ENCODE measurements at regions not wholly inside any gene's neighbourhood (a gene's known extent, or its start where the extent isn't known, plus 50 kb on each side); places are given as distances from the start of the nearest gene placed in this dataset.
"Not testable (repeated sequence)": the region's sequence is repeated elsewhere in the genome, so short reads cannot be mapped to it uniquely, and the experiment has no call there.

DNA sequence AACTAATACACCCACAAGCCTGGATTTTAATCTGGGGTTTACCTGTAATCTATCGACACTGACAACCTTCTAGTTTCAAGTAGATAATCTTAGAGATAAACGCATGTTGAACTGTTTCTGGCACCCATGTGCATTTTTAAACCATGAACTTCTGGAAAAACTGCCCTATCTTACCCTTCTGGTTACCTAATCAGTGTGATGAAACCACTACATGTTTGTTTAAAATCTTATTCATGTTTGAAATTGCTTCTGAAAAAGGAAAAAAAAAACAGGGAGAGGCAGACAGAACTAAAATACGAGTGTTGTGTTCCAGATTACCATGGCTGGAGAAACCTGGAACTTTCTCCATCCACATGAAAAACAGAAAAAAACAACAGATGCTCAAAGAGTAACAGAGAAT is 139.3 kb downstream of the MID1IP1 start:
- no peak for DNase-seq (ENCODE audit: low read depth)

- DNase-seq (ENCODE audit: low read depth), result no peak
These were observed 140.4 kb downstream of the MID1IP1 start for GRCh38 chrX:38941675-38942074.

DNA sequence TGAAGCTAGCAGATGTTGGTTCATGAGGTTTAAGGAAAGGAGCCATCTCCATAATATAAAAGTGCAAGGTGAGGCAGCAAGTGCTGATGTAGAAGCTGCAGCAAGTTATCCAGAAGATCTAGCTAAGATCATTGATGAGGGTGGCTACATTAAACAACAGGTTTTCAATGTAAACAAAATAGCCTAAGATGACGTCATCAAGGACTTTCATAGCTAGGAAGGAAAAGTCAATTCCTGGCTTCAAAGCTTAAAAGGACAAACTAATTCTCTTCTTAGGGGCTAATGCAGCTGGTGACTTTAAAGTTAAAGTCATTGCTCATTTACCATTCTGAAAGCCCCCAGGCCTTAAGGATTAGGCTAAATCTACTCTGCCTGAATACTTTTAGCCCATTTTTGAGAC is 141.9 kb downstream of the MID1IP1 start:
- no peak for DNase-seq (ENCODE audit: low read depth)

- DNase-seq (ENCODE audit: low read depth), result no peak
These were observed 146.8 kb downstream of the MID1IP1 start for GRCh38 chrX:38948046-38948445.

DNA sequence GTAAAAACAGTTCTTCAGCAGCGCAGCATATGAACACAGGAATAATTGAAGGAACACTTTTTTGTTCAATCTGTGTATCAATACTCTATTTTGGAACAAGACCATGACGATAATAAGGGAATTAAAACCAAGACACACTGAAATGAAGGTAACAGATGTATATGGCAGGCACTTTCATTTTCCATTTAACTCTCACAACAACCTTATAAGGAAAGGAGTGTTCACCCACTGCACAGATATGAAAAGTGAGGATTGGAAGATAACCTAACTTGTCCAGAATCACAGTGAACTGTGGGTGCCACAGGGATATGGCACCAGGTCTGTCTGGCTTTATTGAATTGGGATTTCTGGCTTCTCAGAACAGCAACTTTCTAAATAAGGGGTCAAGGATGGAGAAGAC is 153.3 kb downstream of the MID1IP1 start:
- no peak for DNase-seq (ENCODE audit: low read depth)

DNA sequence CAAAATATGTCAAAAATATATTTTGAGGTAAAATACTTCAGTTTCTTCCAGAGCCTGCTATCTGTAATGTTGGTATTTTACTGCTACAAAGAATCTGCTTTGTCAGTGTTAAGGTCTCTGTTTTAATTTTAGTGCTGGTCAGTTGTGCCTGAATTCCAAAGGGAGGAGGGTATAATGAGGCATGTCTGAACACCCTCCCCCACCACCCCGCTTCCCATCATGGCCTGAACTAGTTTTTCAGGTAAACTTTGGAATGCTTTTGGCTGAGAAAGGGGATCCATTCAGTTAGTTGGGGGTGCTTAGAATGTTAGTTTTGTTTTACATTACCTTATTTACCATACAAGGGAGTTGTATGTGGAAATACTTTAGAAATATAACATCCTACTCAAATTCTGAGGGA is 158.5 kb downstream of the MID1IP1 start:
- DNase-seq (ENCODE audit: low read depth), result no peak

DNA sequence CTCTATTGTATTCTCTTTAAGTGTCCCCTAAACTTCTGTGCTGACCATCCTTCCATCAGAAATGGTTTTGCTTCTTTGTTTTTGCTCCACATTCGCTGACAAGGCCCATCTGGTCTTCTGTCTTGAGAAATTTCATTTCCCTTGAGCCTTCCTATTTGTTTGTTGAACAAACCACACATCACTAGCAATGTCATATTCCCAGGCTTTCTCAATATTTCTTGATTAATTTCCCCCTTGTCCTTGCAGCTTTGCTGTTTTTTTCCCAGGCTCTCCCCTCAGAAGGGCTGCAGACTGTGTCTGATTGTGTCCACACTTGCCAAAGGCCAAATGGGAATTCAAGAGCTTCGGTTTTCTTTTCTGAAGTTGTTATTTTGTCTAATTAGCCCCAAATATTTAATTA is 158.9 kb downstream of the MID1IP1 start:
- DNase-seq (ENCODE audit: low read depth), result no peak

GRCh38 chrX:38961936-38962335 is 160.7 kb downstream of the MID1IP1 start:
- DNase-seq (ENCODE audit: low read depth), result no peak

DNA sequence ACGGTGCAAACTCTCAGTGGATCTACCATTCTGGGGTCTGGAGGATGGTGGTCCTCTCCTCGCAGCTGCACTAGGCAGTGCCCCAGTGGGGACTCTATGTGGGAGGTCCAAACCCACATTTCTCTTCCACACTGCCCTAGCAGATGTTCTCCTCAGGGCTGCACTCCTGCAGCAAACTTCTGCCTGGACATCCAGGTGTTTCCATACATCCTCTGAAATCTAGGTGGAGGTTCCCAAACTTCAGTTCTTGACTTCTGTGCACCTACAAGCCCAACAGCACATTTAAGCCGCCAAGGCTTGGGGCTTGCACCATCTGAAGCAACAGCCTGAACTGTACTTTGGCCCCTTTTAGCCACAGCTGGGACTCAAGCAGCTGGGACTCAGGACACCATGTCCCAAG is 162.0 kb downstream of the MID1IP1 start:
- not testable (repeated sequence) for DNase-seq (ENCODE audit: low read depth)

- DNase-seq (ENCODE audit: low read depth), result no peak
These were observed 164.6 kb downstream of the MID1IP1 start for GRCh38 chrX:38965888-38966287.

GRCh38 chrX:38968344-38969216 is 167.3 kb downstream of the MID1IP1 start:
- DNase-seq (ENCODE audit: low read depth), result no peak

DNA sequence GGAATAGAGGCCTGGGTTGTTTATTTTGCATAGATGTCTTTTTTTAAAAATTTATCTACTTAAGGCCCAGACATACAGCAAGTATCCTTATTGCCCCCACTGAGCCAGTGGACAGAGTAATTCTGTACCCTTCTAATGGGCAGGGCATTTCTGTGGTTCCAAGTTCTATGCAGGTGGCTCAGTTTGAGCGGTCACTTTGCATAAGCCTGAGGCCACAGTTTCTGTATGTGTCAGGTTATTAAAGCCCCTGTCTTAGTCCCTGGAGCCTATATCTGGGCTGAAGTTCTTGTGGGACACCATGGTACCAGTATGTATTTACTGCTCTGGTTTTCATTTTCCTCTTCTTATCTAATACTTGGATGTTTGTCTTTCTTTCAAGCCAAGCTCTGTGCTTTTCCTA is 168.8 kb downstream of the MID1IP1 start:
- no peak for DNase-seq (ENCODE audit: low read depth)

GRCh38 chrX:38970845-38971244 is 169.6 kb downstream of the MID1IP1 start:
- DNase-seq (ENCODE audit: low read depth), result no peak

GRCh38 chrX:38973322-38973721 is 172.1 kb downstream of the MID1IP1 start:
- DNase-seq (ENCODE audit: low read depth), result no peak

GRCh38 chrX:38974542-38974941 is 173.3 kb downstream of the MID1IP1 start:
- no peak for DNase-seq (ENCODE audit: low read depth)

DNA sequence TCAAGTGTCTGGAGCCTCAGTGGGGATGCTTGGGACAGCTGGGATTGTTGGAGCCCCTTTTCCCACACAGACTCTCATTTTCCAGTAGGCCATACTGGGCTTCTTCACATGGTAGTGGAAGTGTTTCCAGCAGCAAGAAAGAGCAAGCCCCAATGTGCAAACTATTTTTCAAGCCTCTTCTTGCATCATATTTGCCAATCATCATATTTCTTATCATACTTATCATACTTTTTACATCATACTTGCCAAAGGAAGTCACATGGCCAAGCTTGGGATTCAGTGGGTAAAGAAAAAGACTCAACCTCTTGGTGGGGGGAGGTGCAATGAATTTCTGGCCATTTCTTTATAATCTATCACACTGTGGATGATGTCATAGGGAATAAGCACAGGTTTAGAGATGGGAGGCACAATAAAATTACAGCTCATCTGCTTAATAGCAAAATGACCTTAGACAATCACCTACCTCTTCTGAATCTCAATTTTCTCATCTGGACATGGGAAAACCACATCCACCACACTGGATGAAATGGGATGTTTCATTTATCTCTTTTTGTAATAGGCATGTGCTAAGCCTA is 174.2 kb downstream of the MID1IP1 start:
- DNase-seq (ENCODE audit: low read depth), result no peak

DNA sequence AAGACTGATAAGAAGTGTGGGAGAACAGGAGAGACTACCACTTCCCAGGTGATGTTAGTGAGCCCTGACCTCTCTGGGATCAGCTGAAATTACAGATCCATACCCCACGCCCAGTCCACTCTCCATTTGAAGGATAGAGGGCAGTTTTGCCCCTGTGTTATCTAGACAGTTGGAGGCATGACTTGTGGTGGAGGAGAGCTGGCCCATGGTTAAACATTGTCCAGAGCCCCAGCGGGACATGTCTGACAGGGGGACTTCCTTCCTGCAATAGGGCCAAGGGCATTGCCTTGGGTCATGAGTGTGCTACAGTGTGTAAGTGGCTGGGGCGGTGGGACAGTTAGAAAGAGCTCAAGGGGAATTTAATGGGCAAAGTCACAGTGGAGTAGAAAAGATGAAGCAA is 181.1 kb downstream of the MID1IP1 start:
- no peak for DNase-seq (ENCODE audit: low read depth)

DNA sequence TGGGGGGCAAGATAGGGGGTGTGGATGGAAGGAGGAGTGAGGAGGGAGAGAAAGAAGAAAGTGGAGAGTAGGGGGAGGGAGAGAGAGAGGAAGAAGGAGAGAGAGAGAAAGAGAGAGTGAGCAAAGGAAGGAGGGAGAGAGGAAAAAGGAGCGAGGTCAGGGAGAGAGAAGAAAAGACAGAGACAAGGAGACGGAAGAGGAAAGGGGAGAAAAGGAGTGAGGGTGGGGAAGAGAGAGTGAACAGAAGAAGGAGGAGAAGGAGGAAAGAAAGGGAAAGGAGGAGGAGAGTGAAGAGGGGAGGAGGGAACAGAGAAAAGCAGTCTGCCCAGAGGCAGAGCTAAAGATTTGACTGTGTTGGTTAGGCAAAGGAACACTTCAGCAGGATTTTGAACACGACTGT is 181.6 kb downstream of the MID1IP1 start:
- DNase-seq (ENCODE audit: low read depth), result no peak

GRCh38 chrX:38985375-38985774 is 184.1 kb downstream of the MID1IP1 start:
- no peak for DNase-seq (ENCODE audit: low read depth)

GRCh38 chrX:38985945-38986344 is 184.7 kb downstream of the MID1IP1 start:
- DNase-seq (ENCODE audit: low read depth), result no peak

- no peak for DNase-seq (ENCODE audit: low read depth)
These were observed 185.3 kb downstream of the MID1IP1 start for GRCh38 chrX:38986586-38986985.

DNA sequence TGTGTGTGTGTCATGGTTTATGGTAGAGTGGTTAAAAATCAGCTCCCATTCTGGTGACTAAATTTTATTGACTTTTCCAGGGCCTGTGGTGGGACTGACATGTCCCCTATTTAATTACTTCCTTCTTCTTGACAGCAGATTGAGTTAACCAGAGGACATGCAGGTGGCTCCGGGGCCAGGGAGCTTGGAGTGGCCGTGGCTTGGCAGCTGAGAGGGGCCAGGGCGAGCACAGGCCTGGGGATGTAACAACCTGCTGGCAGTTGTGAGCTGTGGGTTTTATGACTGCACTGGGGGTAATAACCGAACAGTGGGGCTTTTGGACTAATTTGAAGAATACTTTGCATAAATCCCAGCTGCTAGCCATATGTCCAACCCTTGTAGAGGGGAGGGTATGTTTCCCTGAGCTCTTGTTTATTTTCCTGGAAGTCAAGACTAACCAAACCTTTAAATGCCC is 186.0 kb downstream of the MID1IP1 start:
- no peak for DNase-seq (ENCODE audit: low read depth)

DNA sequence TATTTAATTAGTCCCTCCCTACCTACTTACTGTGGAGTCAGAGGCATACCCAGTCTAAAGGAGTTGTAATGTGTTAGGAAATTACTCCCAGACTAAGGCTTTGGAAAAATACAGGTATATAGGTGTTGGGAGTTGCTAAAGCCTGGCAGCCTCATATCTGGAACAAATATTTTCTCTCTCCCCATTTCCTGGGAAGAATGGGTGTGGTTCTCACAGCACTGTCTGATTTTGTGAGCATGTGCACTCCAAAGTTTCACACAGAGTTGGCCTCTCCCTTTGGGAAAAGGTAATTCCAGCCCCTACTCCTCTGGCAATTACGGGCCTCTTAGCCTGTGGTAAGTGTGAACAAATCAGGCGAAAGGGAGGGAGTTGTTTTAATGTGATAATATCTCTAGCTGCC is 187.0 kb downstream of the MID1IP1 start:
- DNase-seq (ENCODE audit: low read depth), result no peak

- DNase-seq (ENCODE audit: low read depth), result no peak
These were observed 187.8 kb downstream of the MID1IP1 start for GRCh38 chrX:38989076-38989475.

Measured in T follicular helper cell (primary cell).